ENCODE measurements at regions not wholly inside any gene's neighbourhood (a gene's known extent, or its start where the extent isn't known, plus 50 kb on each side); places are given as distances from the start of the nearest gene placed in this dataset.
A peak's percentile ranks its signal among the peaks of the same experiment; 100 is the strongest.

DNA sequence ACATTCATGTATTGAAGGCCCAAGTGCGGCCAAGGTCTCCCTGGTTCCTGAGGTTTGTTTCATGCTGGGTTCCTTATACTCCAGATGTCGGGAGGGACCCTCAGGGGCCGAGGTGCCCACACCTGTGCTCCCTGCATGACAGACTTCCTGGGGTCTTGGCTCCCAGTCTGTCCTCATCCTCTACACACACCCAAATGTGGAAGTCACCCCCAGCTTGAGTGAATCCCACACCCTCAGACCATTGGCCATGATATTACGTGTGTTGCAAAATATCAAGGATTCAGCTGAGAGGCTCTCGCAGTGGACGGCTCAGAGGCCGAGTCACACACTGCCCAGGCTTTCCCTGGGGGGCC, 82.2 kb upstream of the DUSP22 start:
- DNase-seq (ENCODE audit: low read depth) = no peak

DNA sequence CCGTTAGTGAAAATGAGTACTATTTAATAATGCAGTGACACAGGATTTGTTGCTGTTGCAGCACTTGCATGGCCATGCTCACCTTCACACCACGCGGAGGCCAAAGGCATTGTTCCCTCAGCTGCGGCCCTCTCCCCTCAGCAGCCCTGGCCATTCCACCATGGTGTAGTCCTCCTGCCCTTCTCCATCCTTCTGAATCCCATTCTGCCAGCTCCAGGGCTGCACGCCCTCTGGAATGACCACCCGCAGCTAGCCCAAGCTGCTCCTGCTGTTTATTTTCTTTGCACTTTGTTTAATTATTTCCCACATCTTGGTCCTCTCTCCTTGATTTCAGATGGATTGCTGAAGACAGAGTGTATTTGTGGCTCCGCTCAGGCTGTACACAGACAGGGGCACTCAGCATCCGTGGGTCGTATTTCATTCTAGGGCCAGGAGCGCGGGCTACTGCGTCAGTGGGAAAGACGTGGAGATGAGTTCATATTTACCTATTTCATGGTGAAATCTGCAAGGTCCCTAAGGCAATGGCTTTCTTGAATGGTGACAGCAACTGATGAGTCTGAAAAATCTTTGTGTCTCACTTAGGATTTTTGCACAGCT, 81.4 kb upstream of the DUSP22 start:
- no peak for DNase-seq (ENCODE audit: low read depth)

DNA sequence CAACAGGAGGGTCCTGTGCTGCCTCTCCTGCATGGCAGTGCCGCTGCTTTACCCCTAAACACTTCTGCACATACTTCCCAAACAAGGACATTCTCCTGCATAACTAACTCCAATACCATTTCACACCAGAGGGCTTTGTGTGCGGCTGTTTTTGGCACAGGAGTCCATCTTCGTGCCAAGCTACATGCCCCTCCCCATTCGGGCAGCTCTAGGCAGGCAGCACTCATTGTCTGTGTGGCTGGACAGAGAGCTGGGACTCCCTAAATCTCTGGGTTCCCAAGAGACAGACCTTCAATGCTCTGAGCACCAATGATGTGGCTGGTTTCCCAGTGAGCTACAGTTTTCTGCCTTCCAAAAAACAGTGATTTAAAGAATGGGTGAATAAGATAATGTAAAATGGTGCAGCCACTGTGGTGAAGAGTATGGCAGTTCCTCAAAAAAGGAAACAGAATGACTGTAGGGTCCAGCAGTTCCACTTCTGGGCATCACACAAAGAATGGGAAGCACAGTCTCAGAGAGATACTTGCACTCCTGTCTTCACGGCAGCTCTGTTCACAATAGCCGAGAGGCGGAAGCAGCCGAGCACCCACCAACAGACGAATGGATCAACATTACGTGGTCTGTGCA, 80.3 kb upstream of the DUSP22 start:
- no peak for DNase-seq (ENCODE audit: low read depth)

GRCh38 chr6:213284-213683, 79.0 kb upstream of the DUSP22 start:
- DNase-seq (ENCODE audit: low read depth) = no peak

- no peak for DNase-seq (ENCODE audit: low read depth)
Observed at GRCh38 chr6:214428-214827, 77.9 kb upstream of the DUSP22 start.

DNA sequence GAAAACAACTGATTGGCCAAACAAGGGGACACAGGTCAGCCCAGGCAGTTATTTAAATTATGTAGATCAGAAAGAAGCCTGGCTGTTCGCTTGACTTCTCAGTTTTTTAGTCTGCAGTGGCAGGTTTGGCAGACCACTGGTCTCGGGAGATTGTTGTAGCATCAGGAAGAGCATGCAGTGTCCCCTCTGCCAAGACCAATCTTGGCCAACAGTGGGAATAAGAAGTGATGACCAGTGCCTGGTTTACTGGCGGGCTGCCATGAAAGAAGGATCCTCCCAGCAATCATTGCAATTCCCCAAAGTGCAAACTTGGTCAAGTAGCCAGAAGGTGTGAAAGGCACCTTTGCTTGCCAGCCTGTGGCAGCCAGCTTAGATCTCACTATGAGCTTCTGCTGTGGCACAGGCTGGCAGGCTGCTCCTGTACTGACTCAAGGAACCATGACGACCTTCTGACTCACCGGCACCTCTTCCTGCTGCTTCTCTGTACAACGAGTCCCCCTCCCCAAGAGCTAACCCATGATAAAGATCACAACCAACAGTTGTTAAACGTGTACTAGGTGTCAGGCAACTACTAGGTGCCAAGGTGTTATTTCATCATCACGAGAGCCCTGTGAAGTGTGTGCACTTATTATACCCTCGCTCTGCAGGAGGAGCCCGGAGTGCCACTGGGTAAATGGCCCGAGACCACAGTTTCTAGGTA, 76.8 kb upstream of the DUSP22 start:
- DNase-seq (ENCODE audit: low read depth) = no peak

DNA sequence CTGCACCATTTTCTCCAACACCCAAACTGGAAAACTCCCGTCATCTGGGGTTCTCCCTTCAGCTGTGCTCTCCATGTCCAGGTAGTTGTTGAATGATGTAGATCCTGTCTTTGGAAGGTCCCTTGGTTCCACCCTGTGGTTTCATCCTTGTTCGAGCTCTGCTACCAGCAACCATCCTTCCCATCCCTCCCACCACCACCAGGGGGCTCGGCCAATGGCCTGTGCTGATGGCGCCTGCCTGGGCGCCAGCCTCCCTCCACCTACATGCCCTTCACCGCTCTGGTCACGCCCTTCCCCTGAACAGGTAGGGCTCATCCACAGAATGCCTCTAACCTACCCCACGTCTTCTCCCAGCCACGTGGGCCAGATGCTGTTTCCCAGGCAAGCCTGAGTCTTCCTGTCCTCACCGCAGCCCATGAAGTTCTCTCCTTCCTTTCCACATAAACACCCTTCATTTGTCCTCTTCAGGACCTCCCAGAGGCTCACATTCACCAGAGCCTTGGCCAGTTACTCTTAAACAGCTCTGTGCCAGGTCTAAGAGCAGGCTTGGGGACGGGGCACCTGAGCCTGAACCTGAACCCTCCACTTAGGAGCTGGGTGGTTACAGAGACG, 75.1 kb upstream of the DUSP22 start:
- no peak for DNase-seq (ENCODE audit: low read depth)

DNA sequence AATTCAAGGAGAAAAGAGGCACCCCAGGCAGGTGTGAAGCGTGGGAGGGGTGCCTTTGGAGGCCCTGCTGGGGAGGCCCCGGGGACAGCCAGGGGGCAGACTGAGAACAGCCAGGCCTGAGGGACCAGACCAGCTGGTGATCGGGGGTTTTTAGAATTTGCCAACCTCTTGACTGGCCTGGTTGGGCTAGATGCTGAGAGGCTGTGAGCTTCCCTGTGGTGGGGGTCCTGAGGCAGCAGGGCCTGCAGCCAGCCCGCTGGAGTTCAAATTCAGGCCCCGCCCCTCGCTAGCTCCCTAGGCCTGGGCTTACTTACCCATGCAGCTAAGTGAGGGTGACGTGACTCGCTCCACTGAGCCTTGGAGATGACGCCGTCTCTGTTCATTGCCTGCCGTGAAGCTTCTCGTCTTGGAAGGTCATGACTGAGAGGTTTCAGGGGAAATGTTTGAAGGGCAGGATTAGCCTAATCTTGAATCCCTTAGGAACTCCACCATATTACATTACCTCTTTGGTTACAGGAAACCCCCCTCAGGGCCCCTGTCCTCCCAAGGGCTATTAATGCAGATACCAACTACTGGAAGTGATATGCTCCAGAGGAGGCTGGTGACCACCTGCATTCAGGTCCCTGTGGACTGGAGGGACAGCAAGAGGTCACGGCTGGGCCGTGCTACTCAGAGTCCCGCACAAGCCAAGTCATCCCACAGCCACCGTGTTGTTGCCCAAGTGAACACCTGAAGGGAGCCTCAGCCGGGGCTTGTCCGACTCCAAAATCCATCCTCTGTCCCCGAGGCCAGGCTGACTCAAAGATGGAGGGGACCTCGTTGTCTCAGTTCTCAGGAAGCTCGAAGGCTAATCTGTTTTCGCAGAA, 73.9 kb upstream of the DUSP22 start:
- DNase-seq (ENCODE audit: low read depth) = no peak

- no peak for DNase-seq (ENCODE audit: low read depth)
Observed at GRCh38 chr6:219019-219570, 73.2 kb upstream of the DUSP22 start.

GRCh38 chr6:219641-220198, 72.6 kb upstream of the DUSP22 start:
- DNase-seq (ENCODE audit: low read depth) = peak; percentile 27

- no peak for DNase-seq (ENCODE audit: low read depth)
Observed at GRCh38 chr6:220312-220711, 72.0 kb upstream of the DUSP22 start.

DNA sequence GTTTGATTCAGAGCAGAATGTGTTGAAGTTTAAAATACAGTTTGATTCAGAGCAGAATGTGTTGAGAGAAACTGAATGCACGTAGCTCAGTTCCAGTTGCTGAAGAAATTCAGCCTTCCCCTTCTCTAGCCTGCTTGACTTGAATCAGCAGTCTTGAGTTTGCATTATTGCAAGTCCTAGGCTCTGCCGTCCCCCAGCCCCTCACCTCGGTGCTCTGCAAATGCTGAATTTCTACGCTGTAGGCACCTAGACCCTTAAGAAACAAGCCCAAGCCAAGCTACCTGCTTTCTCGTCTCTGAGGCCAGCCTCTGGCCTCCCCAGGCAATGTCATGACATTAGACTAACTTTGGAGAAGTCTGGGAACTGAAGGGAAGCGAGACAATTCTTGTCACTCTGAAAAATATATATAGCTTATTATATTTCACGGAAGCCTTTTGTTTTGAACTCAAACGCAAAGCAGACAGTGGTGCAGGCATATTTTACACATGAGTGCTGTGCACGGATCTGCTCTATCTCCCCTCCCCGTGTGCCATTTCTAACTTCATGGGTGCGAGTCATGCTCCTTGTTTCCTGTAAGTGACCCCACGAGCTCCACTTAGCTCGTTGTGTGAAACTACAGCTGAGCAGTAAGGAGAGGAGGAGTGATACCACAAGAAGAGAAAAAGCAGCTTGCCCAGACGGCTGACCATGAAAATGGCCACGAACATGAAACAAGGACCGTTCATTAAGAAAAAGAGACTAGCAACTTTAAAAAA, 71.4 kb upstream of the DUSP22 start:
- no peak for DNase-seq (ENCODE audit: low read depth)

- no peak for DNase-seq (ENCODE audit: low read depth)
Observed at GRCh38 chr6:221531-222349, 70.5 kb upstream of the DUSP22 start.

DNA sequence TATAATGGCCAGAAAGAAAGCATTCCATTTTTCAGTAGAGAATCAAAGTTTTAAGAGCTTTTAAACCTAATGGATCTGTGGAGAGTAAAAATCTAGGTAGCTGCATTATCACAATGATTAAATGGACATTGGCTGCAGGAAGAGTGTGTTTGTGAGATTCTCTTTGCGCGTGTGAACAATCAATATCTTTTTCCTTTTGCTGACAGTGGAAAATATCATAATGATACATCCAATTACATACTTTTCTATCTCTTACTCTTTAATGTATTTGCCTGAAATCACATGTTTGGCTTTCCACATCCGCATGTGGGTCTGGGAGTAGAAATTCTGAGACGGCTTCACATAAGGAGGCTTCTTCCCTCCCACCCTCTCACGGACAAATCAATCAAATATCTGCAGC, 69.8 kb upstream of the DUSP22 start:
- DNase-seq (ENCODE audit: low read depth) = no peak

GRCh38 chr6:223136-223535, 69.2 kb upstream of the DUSP22 start:
- DNase-seq (ENCODE audit: low read depth) = no peak

GRCh38 chr6:223763-224162, 68.5 kb upstream of the DUSP22 start:
- DNase-seq (ENCODE audit: low read depth) = no peak

- DNase-seq (ENCODE audit: low read depth) = no peak
Observed at GRCh38 chr6:224350-224749, 67.9 kb upstream of the DUSP22 start.

GRCh38 chr6:225121-225721, 67.1 kb upstream of the DUSP22 start:
- DNase-seq (ENCODE audit: low read depth) = no peak

GRCh38 chr6:225907-226306, 66.4 kb upstream of the DUSP22 start:
- no peak for DNase-seq (ENCODE audit: low read depth)
